Suprapubic skin (tissue), 4 donors: ENCODE measurements at regions not wholly inside any gene's neighbourhood (a gene's known extent, or its start where the extent isn't known, plus 50 kb on each side); places are given as distances from the start of the nearest gene placed in this dataset.

ENCODE experiments used
- CTCF ChIP-seq, 2 donors: fragments of 200-600 bp in 1 of 2; fragments of 450-650 bp in 1 of 2; sonication (generic) in 1 of 2; IDR thresholded peaks; one replicate each; pipeline ENCODE4 v1.5.1; 2016 to 2019; ENCODE audit warnings: antibody characterized with exemption in 2 of 2, mild to moderate bottlenecking in 1 of 2, moderate library complexity in 1 of 2
- EP300 ChIP-seq: sonication (generic); formaldehyde crosslinking; IDR thresholded peaks from one replicate; pipeline ENCODE4 v1.6.1; 2017; ENCODE audit warnings: antibody characterized with exemption
- POLR2AphosphoS5 ChIP-seq, 3 donors: sonication (generic); formaldehyde crosslinking; IDR thresholded peaks; one replicate each; pipeline ENCODE4 v1.6.1; 2017; ENCODE audit warnings: antibody characterized with exemption in 3 of 3

DNA sequence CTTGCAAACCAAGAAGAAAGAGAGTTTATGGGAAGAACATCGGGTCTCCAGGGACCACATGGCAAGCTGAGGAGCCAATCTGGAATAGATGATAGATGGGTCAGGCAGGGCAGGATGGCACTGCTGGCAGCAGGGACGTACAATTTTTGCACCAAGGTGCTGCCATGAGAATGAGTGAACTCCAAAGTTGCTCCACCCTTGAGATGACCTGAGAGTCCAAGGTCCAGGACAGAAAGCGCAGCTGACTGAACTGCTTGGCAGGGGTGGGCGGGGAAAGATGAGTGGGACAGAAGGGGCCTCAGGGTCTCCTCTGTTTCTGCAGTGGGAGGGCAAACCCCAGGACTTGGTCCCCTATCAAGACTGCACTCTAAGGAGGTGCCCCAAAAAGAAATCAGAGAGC, 136.7 kb upstream of the GSC start:
- TF ChIP-seq POLR2AphosphoS5 (IDR thresholded peaks at IDR 0.05) = no peak
- TF ChIP-seq CTCF (IDR thresholded peaks at IDR 0.05) = no peak
- no peak for TF ChIP-seq EP300
